ENCODE measurements at regions not wholly inside any gene's neighbourhood (a gene's known extent, or its start where the extent isn't known, plus 50 kb on each side); places are given as distances from the start of the nearest gene placed in this dataset.

GRCh38 chr5:135182675-135183074 is 148.6 kb upstream of the PITX1 start:
- TF ChIP-seq POLR2A (IDR thresholded peaks at IDR 0.05) (no peak), CTCF (IDR thresholded peaks at IDR 0.05) (no peak), POLR2AphosphoS5 (IDR thresholded peaks at IDR 0.05) (no peak)

All from breast epithelium (tissue), 3 donors.